ENCODE measurements at regions not wholly inside any gene's neighbourhood (a gene's known extent, or its start where the extent isn't known, plus 50 kb on each side); places are given as distances from the start of the nearest gene placed in this dataset.
"Not testable (repeated sequence)": the region's sequence is repeated elsewhere in the genome, so short reads cannot be mapped to it uniquely, and the experiment has no call there.

- no peak for DNase-seq (ENCODE audit: low read depth in 2 of 3, low spot score in 2 of 3)
Observed at GRCh38 chr7:68143345-68143744, 1146.7 kb downstream of the TYW1 start.

GRCh38 chr7:68146983-68147382, 1150.3 kb downstream of the TYW1 start:
- no peak for DNase-seq (ENCODE audit: low read depth in 2 of 3, low spot score in 2 of 3)

- no peak for DNase-seq (ENCODE audit: low read depth in 2 of 3, low spot score in 2 of 3)
Observed at GRCh38 chr7:68147614-68148238, 1151.1 kb downstream of the TYW1 start.

DNA sequence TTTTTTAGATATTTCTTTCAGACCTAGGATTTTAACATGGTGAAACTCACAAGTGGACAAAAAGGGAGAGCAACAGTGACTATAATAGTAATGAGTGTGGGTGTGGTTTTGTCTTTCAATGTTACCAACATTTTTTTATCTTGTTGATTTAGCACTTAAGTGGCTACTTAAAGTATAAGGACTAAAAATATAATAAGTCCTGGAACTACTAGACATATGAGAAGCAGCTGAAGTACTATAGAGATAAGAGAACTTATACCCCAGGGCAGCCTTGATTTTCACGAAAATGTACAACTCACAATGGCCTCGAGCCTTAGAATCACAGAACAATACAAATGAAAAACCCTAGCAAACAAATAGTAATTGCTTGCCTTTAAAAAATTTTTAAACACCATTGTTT, 1151.8 kb downstream of the TYW1 start:
- no peak for DNase-seq (ENCODE audit: low read depth in 2 of 3, low spot score in 2 of 3)

- DNase-seq (ENCODE audit: low read depth in 2 of 3, low spot score in 2 of 3), result no peak
Observed at GRCh38 chr7:68152205-68152604, 1155.6 kb downstream of the TYW1 start.

DNA sequence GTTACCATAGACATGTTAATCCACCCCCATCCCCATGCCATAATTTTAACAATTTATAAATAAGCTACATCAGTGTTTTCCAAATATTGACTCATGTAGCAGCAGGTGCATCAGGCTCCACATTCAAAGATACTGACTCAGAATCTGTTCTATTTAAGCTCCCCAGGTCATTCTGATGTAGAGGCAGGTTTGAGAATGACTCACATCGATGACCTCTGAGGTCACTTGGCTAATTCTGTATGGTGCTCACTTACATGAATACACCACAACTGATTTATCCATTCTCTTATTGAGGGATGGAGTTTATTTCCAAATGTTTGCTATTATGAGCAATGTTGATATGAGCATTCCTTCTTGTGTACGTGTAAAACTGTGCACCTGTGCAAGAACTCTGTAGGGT, 1159.0 kb downstream of the TYW1 start:
- DNase-seq (ENCODE audit: low read depth in 2 of 3, low spot score in 2 of 3), result no peak

GRCh38 chr7:68158686-68159295, 1162.2 kb downstream of the TYW1 start:
- no peak for DNase-seq (ENCODE audit: low read depth in 2 of 3, low spot score in 2 of 3)

DNA sequence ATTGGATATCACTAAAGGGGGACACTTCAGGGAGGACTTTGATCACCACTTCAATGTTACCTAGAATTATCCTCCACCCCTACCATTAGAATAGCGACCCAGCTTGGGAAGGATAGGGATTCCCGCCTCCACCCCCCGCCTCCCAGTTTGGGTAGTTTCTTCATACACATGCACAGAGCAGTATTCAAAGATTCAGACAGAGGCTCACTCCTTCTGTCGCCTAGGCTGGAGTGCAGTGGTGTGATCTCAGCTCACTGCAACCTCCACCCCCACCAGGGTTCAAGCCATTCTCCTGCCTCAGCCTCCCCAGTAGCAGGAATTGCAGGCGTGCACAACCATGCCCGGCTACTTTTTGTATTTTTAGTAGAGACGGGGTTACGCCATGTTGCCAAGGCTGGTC, 1166.1 kb downstream of the TYW1 start:
- DNase-seq (ENCODE audit: low read depth in 2 of 3, low spot score in 2 of 3), result no peak

- no peak for DNase-seq (ENCODE audit: low read depth in 2 of 3, low spot score in 2 of 3)
Observed at GRCh38 chr7:68166525-68166924, 1169.9 kb downstream of the TYW1 start.

GRCh38 chr7:68173513-68173912, 1176.9 kb downstream of the TYW1 start:
- no peak for DNase-seq (ENCODE audit: low read depth in 2 of 3, low spot score in 2 of 3)

- DNase-seq (ENCODE audit: low read depth in 2 of 3, low spot score in 2 of 3), result no peak
Observed at GRCh38 chr7:68176974-68177373, 1180.3 kb downstream of the TYW1 start.

DNA sequence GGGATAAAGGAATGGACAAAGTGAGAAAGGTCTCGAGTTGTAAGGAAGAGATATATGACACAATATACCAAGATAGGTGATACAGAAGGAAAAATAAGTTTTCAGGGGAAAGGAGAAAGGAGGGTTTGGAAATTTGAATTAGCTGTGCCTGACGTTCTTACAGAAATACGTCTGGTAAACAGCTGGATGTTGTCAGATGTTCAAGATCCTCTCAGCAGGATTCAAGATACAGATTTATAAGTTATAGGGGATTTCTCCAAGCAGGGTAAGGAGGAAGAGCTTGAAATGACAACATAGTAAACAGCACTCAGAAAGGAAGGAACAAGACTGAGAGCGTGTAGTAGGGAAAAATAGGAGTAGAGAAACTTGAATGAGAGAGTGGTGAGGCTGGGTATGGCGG, 1184.1 kb downstream of the TYW1 start:
- no peak for DNase-seq (ENCODE audit: low read depth in 2 of 3, low spot score in 2 of 3)

GRCh38 chr7:68183176-68183575, 1186.5 kb downstream of the TYW1 start:
- DNase-seq (ENCODE audit: low read depth in 2 of 3, low spot score in 2 of 3), result no peak

- DNase-seq (ENCODE audit: low read depth in 2 of 3, low spot score in 2 of 3), result no peak
Observed at GRCh38 chr7:68185631-68186456, 1189.2 kb downstream of the TYW1 start.

GRCh38 chr7:68187532-68187931, 1190.9 kb downstream of the TYW1 start:
- DNase-seq (ENCODE audit: low read depth in 2 of 3, low spot score in 2 of 3), result no peak

DNA sequence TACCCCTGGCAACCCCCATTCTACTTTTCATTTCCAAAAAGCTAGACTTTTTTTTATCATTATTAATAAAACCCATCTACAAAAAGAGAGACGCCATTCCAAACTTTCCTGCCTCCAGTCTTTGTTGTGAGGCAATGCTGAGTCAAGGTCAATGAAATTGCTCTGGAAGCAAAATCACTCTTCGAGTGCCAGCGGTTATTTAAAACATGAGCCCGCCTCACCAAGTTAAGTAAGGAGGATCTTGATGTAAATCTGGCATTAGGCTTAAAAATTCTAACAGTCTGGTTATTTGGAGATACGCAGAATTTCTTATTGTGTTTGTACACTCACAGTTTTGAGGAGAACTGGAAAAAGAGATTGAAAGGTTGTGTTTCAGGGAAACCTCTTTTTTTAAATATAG, 1196.3 kb downstream of the TYW1 start:
- no peak for DNase-seq (ENCODE audit: low read depth in 2 of 3, low spot score in 2 of 3)

DNA sequence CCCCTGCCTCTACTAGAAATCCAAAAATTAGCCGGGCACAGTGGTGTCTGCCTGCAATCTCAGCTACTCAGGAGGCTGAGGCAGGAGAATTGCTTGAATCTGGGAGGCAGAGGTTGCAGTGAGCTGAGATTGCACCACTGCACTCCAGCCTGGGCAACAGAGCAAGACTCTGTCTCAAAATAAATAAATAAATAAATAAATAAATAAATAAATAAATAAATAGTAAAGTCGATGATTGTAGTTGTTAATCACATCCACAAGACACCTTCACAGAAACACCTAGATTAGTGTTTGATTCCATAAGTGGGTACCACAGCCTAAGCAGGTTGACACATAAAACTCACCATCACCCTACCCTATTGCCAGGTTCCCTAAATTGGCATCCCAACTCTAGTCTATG, 1199.0 kb downstream of the TYW1 start:
- not testable (repeated sequence) for DNase-seq (ENCODE audit: low read depth in 2 of 3, low spot score in 2 of 3)

DNA sequence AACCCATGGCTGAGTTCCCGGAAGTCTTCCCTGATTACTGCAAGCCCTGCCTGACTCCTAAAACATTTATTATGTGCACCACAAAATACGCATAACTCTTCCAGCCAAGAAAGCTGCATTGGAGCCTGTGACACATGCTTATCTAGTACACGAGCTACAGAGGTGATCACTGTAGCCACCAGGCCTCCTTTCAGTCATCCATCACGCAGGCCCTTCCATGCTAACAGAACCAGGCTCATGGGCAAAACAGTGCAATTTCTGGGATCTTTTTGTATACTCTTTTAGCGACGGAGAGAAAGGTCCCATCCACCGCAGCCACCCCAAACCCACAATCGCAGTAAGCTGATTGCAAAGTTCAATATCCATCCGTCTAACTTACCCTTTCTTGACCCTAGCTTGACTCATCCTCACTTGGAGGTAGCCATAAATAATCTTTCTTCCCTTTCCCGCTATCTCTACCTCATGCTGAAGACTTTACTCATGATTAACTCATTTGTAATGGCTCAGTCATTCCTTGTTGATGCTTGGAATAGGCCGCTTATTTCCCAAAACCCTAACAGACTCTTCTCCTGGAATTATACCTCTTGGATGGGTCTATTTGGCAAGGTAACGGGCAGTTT, 1203.5 kb downstream of the TYW1 start:
- DNase-seq (ENCODE audit: low read depth in 2 of 3, low spot score in 2 of 3), result no peak

DNA sequence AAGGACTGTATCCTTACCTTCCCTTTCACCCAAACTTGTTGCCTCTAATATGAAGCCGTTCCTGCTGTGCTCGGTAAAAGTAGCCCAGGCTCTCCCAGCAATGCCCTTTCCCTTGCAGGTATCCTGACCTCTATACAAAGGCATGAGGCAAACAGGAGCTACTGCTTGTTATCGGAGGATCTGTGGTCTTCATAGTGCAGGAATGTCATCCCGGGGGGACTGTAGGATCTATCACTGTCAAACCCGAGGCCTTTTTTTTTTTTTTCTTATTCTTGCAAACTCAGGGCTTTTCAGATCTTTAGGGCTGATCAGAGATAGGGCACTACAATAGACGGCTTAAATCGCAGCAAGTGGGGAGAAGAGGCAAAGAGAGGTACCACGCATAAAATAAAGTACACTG, 1206.6 kb downstream of the TYW1 start:
- no peak for DNase-seq (ENCODE audit: low read depth in 2 of 3, low spot score in 2 of 3)

DNA sequence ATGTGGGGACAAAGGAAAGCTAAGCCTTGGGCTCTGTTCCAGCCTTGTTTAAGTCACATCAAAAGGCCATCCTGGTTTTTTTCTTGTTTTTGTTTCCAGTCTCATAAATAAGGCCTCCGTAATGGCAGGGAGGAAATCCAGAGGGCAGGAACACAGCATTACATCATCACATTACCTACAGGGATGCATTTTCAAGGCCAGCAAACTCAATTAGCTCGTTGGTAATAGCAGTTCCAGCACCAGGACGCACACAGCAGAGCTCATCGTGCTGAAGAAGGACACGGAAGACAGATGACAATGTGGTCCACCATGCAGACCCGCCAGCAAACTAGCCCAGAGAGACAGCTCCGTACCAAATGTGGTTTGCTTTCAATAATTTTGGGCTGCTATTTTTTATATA, 1209.2 kb downstream of the TYW1 start:
- DNase-seq (ENCODE audit: low read depth in 2 of 3, low spot score in 2 of 3), result no peak

DNA sequence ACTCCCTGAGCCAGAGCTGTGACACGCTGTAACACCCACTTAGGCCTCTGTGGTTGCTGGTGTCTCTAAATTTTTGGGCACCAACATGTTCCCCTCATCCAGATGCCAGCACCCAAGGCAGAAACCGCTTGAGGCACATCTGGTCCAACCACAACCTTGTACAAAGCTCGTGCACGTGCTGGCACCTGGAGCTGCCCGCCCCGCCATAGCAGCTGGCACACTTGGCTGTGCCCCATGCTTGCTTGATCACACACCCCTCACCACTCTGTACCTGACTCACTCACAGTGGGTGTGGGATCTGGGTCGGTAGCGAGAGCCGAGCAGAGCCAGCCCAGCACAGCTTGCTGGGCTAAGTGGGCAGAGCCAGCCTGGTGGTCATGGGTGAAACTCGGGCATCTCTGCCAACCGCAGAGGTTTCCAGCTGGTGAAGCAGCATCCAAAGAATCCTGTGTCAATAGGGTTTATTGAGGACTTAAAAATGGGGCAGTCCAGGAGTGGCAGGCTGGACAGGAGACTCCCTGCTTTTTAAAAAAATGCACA, 1210.4 kb downstream of the TYW1 start:
- DNase-seq (ENCODE audit: low read depth in 2 of 3, low spot score in 2 of 3), result no peak

DNA sequence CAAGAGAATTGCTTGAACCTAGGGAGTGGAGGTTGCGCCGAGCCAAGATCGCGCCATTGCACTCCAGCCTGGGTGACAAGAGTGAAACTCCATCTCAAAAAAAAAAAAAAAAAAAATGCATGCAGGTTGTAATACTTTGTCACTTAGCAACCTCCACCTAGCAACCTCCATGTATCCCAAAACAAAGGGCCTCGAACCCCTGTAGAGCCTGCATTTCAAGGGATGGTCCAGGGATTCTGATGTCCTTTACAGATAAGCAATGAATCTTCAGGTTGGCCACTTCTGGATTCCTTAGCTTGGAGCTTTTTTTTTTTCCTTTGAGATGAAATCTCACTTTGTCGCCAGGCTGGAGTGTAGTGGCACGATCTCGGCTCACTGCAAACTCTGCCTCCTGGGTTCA, 1211.0 kb downstream of the TYW1 start:
- DNase-seq (ENCODE audit: low read depth in 2 of 3, low spot score in 2 of 3), result no peak

Measured in activated CD8-positive, alpha-beta memory T cell treated with anti-CD3 and anti-CD28 coated beads for 48 hours (primary cell).